ENCODE measurements at regions not wholly inside any gene's neighbourhood (a gene's known extent, or its start where the extent isn't known, plus 50 kb on each side); places are given as distances from the start of the nearest gene placed in this dataset.

- Histone ChIP-seq H3K36me3 (no peaks in the 10 kb centered on the region), H3K4me3 (no peak overlapping the region), H3K27me3 (no peaks in the 10 kb centered on the region), H3K9me3 (no peaks in the 10 kb centered on the region), H3K4me1 (peaks cover 0 to 4% (median 0%) of the 10 kb centered on the region in 4 donors), H3K27ac (no peak overlapping the region)
- TF ChIP-seq POLR2AphosphoS5 (IDR thresholded peaks at IDR 0.05) (no peak), CTCF (IDR thresholded peaks at IDR 0.05) (no peak), POLR2A (IDR thresholded peaks at IDR 0.05) (no peak), EP300 (IDR thresholded peaks at IDR 0.05) (no peak)
- intact Hi-C loops (cut with DNase I; ENCODE audit: low total_unique reads), result no loop called here
- WGBS, 5 donors, result 14 to 43% (median 29%) methylated on average over 1 of the region's 1 CpG
- DNase-seq, result peak in 1 of 2 donors; percentile 32
Observed at GRCh38 chr1:72366466-72366865, 84.1 kb upstream of the NEGR1 start.

- no peak overlapping the region for H3K27ac ChIP-seq
- H3K4me1 ChIP-seq, result peaks cover 0 to 4% (median 0%) of the 10 kb centered on the region in 4 donors
- intact Hi-C loops (cut with DNase I; ENCODE audit: low total_unique reads), result no loop called here
- 56 to 70% (median 67%) methylated on average over 3 of the region's 3 CpGs for WGBS, 5 donors
- no peaks in the 10 kb centered on the region for H3K36me3 ChIP-seq
- TF ChIP-seq POLR2AphosphoS5 (IDR thresholded peaks at IDR 0.05) (no peak), CTCF (IDR thresholded peaks at IDR 0.05) (no peak), EP300 (IDR thresholded peaks at IDR 0.05) (no peak), POLR2A (IDR thresholded peaks at IDR 0.05) (no peak)
- H3K27me3 ChIP-seq, result no peaks in the 10 kb centered on the region
- H3K4me3 ChIP-seq, result no peak overlapping the region
- DNase-seq, result no peak
- H3K9me3 ChIP-seq, result no peaks in the 10 kb centered on the region
Observed at GRCh38 chr1:72365693-72366092, 83.4 kb upstream of the NEGR1 start.

GRCh38 chr1:72362538-72362937 is 80.2 kb upstream of the NEGR1 start:
- Histone ChIP-seq H3K4me3 (no peak overlapping the region), H3K27me3 (no peaks in the 10 kb centered on the region), H3K27ac (no peak overlapping the region), H3K36me3 (no peaks in the 10 kb centered on the region), H3K9me3 (no peaks in the 10 kb centered on the region), H3K4me1 (peaks cover 0 to 4% (median 0%) of the 10 kb centered on the region in 4 donors)
- no peak for TF ChIP-seq POLR2A (IDR thresholded peaks at IDR 0.05)
- TF ChIP-seq EP300 (IDR thresholded peaks at IDR 0.05), result no peak
- no peak for TF ChIP-seq POLR2AphosphoS5 (IDR thresholded peaks at IDR 0.05)
- no peak for TF ChIP-seq CTCF (IDR thresholded peaks at IDR 0.05)
- 69 to 91% (median 85%) methylated on average over 1 of the region's 1 CpG for WGBS, 5 donors
- intact Hi-C loops (cut with DNase I; ENCODE audit: low total_unique reads), result no loop called here
- DNase-seq, result no peak

- H3K4me3 ChIP-seq, result no peak overlapping the region
- DNase-seq, result no peak
- TF ChIP-seq CTCF (IDR thresholded peaks at IDR 0.05), result no peak
- no peak for TF ChIP-seq POLR2AphosphoS5 (IDR thresholded peaks at IDR 0.05)
- no peak for TF ChIP-seq POLR2A (IDR thresholded peaks at IDR 0.05)
- TF ChIP-seq EP300 (IDR thresholded peaks at IDR 0.05), result no peak
- no peaks in the 10 kb centered on the region for H3K9me3 ChIP-seq
- no peak overlapping the region for H3K27ac ChIP-seq
- no peaks in the 10 kb centered on the region for H3K36me3 ChIP-seq
- no peaks in the 10 kb centered on the region for H3K4me1 ChIP-seq
- H3K27me3 ChIP-seq, result no peaks in the 10 kb centered on the region
- intact Hi-C loops (cut with DNase I; ENCODE audit: low total_unique reads), result no loop called here
- WGBS, 5 donors, result 75 to 93% (median 89%) methylated on average over 1 of the region's 1 CpG
Observed at GRCh38 chr1:72357411-72357810, 75.1 kb upstream of the NEGR1 start.
